HEK293 (cell line): ENCODE measurements at regions not wholly inside any gene's neighbourhood (a gene's known extent, or its start where the extent isn't known, plus 50 kb on each side); places are given as distances from the start of the nearest gene placed in this dataset.

ENCODE experiments used
- CTCF ChIA-PET: fragments of 350-600 bp; formaldehyde crosslinking; extraction: SDS; loops from one replicate; lab custom pipeline; 2021; ENCODE audit warnings: antibody characterized with exemption; lab: Yijun Ruan, JAX
- POLR2A ChIA-PET: fragments of 300-600 bp; formaldehyde crosslinking; extraction: SDS; loops from one replicate; lab custom pipeline; 2020; ENCODE audit warnings: antibody characterized with exemption, inconsistent platforms; lab: Yijun Ruan, JAX
- H3K27ac ChIP-seq: fragments of 200-500 bp; sonication (Bioruptor generic); 2 replicates; pipeline ENCODE4 v1.5.1; 2014; ENCODE audit warnings: low read depth, low read length, control low read depth, inconsistent platforms; ENCODE audit errors: extremely low read depth
- H3K36me3 ChIP-seq, 2 experiments: fragments of 200-500 bp in 1 of 2; sonication (Bioruptor generic) in 1 of 2; 1 replicate in 1 of 2; 2 replicates in 1 of 2; pipeline ENCODE4 v1.5.1; 2014 to 2017; ENCODE audit warnings: inconsistent platforms in 2 of 2, low read length in 2 of 2; ENCODE audit not compliant: control insufficient read depth in 2 of 2, insufficient read depth in 1 of 2
- H3K4me1 ChIP-seq: fragments of 200-500 bp; sonication (Bioruptor generic); 2 replicates; pipeline ENCODE4 v1.5.1; 2014; ENCODE audit warnings: mild to moderate bottlenecking, low read length, inconsistent platforms; ENCODE audit not compliant: control insufficient read depth, insufficient read depth
- H3K4me3 ChIP-seq: 2 replicates; pipeline ENCODE4 v1.5.1; 2011; ENCODE audit warnings: low read depth, mild to moderate bottlenecking, control low read depth, low read length, moderate library complexity
- H3K9me3 ChIP-seq: fragments of 200-500 bp; sonication (Bioruptor generic); 2 replicates; pipeline ENCODE4 v1.5.1; 2014; ENCODE audit warnings: low read depth, low read length, inconsistent platforms; ENCODE audit not compliant: control insufficient read depth, insufficient read depth
- HOXC10 ChIP-seq: sonication (generic); formaldehyde crosslinking; IDR thresholded peaks from 2 replicates; pipeline ENCODE4 v1.8.1; 2023; ENCODE audit warnings: mild to moderate bottlenecking, missing genetic modification reagents
- OVOL3 ChIP-seq: fragments of 450-650 bp; formaldehyde crosslinking; IDR thresholded peaks from 2 replicates; pipeline ENCODE4 v1.5.1; 2016; ENCODE audit warnings: missing biosample characterization, missing genetic modification characterization
- YY2 ChIP-seq: fragments of 450-650 bp; formaldehyde crosslinking; IDR thresholded peaks from 2 replicates; pipeline ENCODE4 v1.5.1; 2016; ENCODE audit warnings: missing biosample characterization, missing genetic modification characterization
- ZFP37 ChIP-seq: fragments of 450-650 bp; formaldehyde crosslinking; IDR thresholded peaks from 2 replicates; pipeline ENCODE4 v1.5.1; 2016; ENCODE audit warnings: missing biosample characterization, missing genetic modification characterization
- ZNF19 ChIP-seq: fragments of 450-650 bp; formaldehyde crosslinking; IDR thresholded peaks from 2 replicates; pipeline ENCODE4; 2016; ENCODE audit warnings: missing biosample characterization, missing genetic modification characterization, low read depth
- ZNF214 ChIP-seq: fragments of 450-650 bp; formaldehyde crosslinking; IDR thresholded peaks from 2 replicates; pipeline ENCODE4 v1.5.1; 2017; ENCODE audit warnings: missing biosample characterization, mild to moderate bottlenecking, missing genetic modification characterization, borderline replicate concordance
- ZNF292 ChIP-seq: fragments of 450-650 bp; formaldehyde crosslinking; IDR thresholded peaks from 2 replicates; pipeline ENCODE4 v1.5.1; 2016; ENCODE audit warnings: low read depth, missing biosample characterization, missing genetic modification characterization, borderline replicate concordance
- ZNF391 ChIP-seq: fragments of 450-650 bp; formaldehyde crosslinking; IDR thresholded peaks from 2 replicates; pipeline ENCODE4 v1.5.1; 2016; ENCODE audit warnings: low read depth, missing biosample characterization, missing genetic modification characterization, borderline replicate concordance
- ZNF423 ChIP-seq: fragments of 450-650 bp; formaldehyde crosslinking; IDR thresholded peaks from 2 replicates; pipeline ENCODE4 v1.5.1; 2016; ENCODE audit warnings: missing biosample characterization, missing genetic modification characterization
- ZNF549 ChIP-seq: fragments of 450-650 bp; IDR thresholded peaks from 2 replicates; pipeline ENCODE4 v1.5.1; 2018; ENCODE audit warnings: missing biosample characterization, missing genetic modification characterization, mild to moderate bottlenecking, inconsistent platforms, moderate library complexity
- ZNF623 ChIP-seq: fragments of 450-650 bp; formaldehyde crosslinking; IDR thresholded peaks from 2 replicates; pipeline ENCODE4 v1.5.1; 2016; ENCODE audit warnings: missing biosample characterization, missing genetic modification characterization
- ZNF658 ChIP-seq: fragments of 450-650 bp; formaldehyde crosslinking; IDR thresholded peaks from 2 replicates; pipeline ENCODE4; 2016; ENCODE audit warnings: missing biosample characterization, missing genetic modification characterization
- ZNF785 ChIP-seq: fragments of 450-650 bp; formaldehyde crosslinking; IDR thresholded peaks from 2 replicates; pipeline ENCODE4 v1.5.1; 2016; ENCODE audit warnings: missing biosample characterization, missing genetic modification characterization
- ZNF791 ChIP-seq: fragments of 450-650 bp; formaldehyde crosslinking; IDR thresholded peaks from 2 replicates; pipeline ENCODE4 v1.5.1; 2016; ENCODE audit warnings: missing biosample characterization, missing genetic modification characterization
- ZXDB ChIP-seq: fragments of 450-650 bp; formaldehyde crosslinking; IDR thresholded peaks from 2 replicates; pipeline ENCODE4 v1.5.1; 2016; ENCODE audit warnings: missing biosample characterization, missing genetic modification characterization
- TF ChIP-seq, protein P1 (sequence below): fragments of 450-650 bp; formaldehyde crosslinking; IDR thresholded peaks from 2 replicates; pipeline ENCODE4 v1.5.1; 2016; ENCODE audit warnings: missing biosample characterization, missing genetic modification characterization
- TF ChIP-seq, protein P2 (sequence below): fragments of 450-650 bp; formaldehyde crosslinking; IDR thresholded peaks from 2 replicates; pipeline ENCODE4 v1.5.1; 2017; ENCODE audit warnings: missing biosample characterization, missing genetic modification characterization
- TF ChIP-seq, protein P3 (sequence below): fragments of 450-650 bp; formaldehyde crosslinking; IDR thresholded peaks from 2 replicates; pipeline ENCODE4; 2016; ENCODE audit warnings: missing biosample characterization, missing genetic modification characterization
- TF ChIP-seq, protein P4 (sequence below): fragments of 450-650 bp; formaldehyde crosslinking; IDR thresholded peaks from 2 replicates; pipeline ENCODE4 v1.5.0; 2017; ENCODE audit warnings: missing biosample characterization, missing genetic modification characterization, borderline replicate concordance
- TF ChIP-seq, protein P5 (sequence below): fragments of 450-650 bp; formaldehyde crosslinking; IDR thresholded peaks from 2 replicates; pipeline ENCODE4 v1.5.1; 2016; ENCODE audit warnings: missing biosample characterization, missing genetic modification characterization
- TF ChIP-seq, protein P6 (sequence below): fragments of 450-650 bp; formaldehyde crosslinking; IDR thresholded peaks from 2 replicates; pipeline ENCODE4 v1.5.1; 2016; ENCODE audit warnings: missing biosample characterization, missing genetic modification characterization
- TF ChIP-seq, protein P7 (sequence below): IDR thresholded peaks from 2 replicates; pipeline ENCODE4 v1.6.1; 2011; ENCODE audit warnings: mild to moderate bottlenecking, low read depth, low read length, borderline replicate concordance

DNA sequence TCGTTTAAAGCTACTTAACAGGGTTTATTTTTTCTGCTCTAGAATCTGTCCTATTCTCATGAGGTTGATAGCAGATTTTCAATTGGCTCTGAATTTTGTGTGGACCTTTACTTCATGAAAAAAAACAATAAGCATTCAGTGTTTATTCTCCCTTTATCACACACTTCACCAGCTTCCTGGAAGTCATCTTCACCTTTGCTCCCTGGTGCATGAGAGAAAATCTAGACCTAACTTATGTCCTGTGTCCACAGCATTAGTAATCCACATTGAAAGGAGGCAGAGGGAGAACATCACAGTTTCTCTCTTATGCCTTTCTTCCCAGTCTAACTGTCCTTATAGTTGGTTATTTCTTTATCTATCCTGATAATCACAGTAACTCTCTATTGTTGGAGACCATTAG is 316.1 kb downstream of the PTH2R start:
- no peaks in the 10 kb centered on the region for H3K4me1 ChIP-seq
- H3K9me3 ChIP-seq = no peaks in the 10 kb centered on the region
- H3K4me3 ChIP-seq = no peak overlapping the region
- H3K27ac ChIP-seq = no peak overlapping the region
- POLR2A ChIA-PET = no interaction called here
- no peaks in the 10 kb centered on the region for H3K36me3 ChIP-seq
- TF ChIP-seq, protein P1, sequence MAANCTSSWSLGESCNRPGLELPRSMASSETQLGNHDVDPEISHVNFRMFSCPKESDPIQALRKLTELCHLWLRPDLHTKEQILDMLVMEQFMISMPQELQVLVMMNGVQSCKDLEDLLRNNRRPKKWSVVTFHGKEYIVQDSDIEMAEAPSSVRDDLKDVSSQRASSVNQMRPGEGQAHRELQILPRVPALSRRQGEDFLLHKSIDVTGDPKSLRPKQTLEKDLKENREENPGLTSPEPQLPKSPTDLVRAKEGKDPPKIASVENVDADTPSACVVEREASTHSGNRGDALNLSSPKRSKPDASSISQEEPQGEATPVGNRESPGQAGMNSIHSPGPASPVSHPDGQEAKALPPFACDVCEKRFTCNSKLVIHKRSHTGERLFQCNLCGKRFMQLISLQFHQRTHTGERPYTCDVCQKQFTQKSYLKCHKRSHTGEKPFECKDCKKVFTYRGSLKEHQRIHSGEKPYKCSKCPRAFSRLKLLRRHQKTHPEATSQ (tag by site-specific recombination) = no peak
- no peak for TF ChIP-seq ZFP37
- TF ChIP-seq ZXDB (tag by site-specific recombination) = no peak
- TF ChIP-seq ZNF623 (tag by site-specific recombination) = no peak
- TF ChIP-seq ZNF391 (tag by site-specific recombination) = no peak
- no peak for TF ChIP-seq ZNF423 (tag by site-specific recombination)
- TF ChIP-seq ZNF214 = no peak
- TF ChIP-seq, protein P2, sequence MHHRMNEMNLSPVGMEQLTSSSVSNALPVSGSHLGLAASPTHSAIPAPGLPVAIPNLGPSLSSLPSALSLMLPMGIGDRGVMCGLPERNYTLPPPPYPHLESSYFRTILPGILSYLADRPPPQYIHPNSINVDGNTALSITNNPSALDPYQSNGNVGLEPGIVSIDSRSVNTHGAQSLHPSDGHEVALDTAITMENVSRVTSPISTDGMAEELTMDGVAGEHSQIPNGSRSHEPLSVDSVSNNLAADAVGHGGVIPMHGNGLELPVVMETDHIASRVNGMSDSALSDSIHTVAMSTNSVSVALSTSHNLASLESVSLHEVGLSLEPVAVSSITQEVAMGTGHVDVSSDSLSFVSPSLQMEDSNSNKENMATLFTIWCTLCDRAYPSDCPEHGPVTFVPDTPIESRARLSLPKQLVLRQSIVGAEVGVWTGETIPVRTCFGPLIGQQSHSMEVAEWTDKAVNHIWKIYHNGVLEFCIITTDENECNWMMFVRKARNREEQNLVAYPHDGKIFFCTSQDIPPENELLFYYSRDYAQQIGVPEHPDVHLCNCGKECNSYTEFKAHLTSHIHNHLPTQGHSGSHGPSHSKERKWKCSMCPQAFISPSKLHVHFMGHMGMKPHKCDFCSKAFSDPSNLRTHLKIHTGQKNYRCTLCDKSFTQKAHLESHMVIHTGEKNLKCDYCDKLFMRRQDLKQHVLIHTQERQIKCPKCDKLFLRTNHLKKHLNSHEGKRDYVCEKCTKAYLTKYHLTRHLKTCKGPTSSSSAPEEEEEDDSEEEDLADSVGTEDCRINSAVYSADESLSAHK (tag by site-specific recombination) = no peak
- TF ChIP-seq YY2 = no peak
- TF ChIP-seq, protein P3, sequence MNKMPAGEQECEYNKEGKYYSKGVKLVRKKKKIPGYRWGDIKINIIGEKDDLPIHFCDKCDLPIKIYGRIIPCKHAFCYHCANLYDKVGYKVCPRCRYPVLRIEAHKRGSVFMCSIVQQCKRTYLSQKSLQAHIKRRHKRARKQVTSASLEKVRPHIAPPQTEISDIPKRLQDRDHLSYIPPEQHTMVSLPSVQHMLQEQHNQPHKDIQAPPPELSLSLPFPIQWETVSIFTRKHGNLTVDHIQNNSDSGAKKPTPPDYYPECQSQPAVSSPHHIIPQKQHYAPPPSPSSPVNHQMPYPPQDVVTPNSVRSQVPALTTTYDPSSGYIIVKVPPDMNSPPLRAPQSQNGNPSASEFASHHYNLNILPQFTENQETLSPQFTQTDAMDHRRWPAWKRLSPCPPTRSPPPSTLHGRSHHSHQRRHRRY (tag by site-specific recombination) = no peak
- TF ChIP-seq HOXC10 (CRISPR knock-in tag) = no peak
- TF ChIP-seq ZNF785 (tag by site-specific recombination) = no peak
- TF ChIP-seq, all 188 proteins: peak for 0
- CTCF ChIA-PET = interaction anchor here (0.6 kb wide), 1 partner anchor 164 kb away, joined by 3 read pairs; no protein-coding TSS in a partner anchor

DNA sequence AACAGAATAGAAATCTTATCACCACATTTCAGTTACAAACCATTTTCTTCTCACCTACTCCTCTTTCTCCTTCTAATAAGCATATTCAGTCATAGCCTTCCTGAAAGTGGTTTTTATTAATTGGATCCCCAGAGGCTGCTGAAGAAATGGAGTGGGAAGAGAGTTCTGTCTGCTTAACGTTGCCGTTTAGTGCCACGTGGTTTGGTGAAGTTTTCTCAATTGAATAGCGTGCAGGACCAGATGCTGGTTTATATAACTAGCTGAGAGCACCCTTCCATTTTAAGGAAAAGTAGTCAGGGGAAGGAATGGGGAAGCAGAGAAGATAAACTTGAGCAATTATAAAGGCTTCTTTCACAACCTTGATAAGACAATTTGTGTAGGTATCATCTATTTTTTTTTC is 318.7 kb downstream of the PTH2R start:
- Histone ChIP-seq H3K36me3 (no peaks in the 10 kb centered on the region), H3K27ac (no peak overlapping the region), H3K4me1 (no peaks in the 10 kb centered on the region), H3K9me3 (no peaks in the 10 kb centered on the region), H3K4me3 (no peak overlapping the region)
- ChIA-PET POLR2A (no interaction called here), CTCF (no interaction called here)
- TF ChIP-seq OVOL3 (tag by site-specific recombination) = no peak
- TF ChIP-seq, protein P4, sequence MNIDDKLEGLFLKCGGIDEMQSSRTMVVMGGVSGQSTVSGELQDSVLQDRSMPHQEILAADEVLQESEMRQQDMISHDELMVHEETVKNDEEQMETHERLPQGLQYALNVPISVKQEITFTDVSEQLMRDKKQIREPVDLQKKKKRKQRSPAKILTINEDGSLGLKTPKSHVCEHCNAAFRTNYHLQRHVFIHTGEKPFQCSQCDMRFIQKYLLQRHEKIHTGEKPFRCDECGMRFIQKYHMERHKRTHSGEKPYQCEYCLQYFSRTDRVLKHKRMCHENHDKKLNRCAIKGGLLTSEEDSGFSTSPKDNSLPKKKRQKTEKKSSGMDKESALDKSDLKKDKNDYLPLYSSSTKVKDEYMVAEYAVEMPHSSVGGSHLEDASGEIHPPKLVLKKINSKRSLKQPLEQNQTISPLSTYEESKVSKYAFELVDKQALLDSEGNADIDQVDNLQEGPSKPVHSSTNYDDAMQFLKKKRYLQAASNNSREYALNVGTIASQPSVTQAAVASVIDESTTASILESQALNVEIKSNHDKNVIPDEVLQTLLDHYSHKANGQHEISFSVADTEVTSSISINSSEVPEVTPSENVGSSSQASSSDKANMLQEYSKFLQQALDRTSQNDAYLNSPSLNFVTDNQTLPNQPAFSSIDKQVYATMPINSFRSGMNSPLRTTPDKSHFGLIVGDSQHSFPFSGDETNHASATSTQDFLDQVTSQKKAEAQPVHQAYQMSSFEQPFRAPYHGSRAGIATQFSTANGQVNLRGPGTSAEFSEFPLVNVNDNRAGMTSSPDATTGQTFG = no peak
- TF ChIP-seq ZNF791 (tag by site-specific recombination) = no peak
- TF ChIP-seq ZNF658 = no peak
- no peak for TF ChIP-seq ZNF292 (tag by site-specific recombination)
- TF ChIP-seq, protein P5, sequence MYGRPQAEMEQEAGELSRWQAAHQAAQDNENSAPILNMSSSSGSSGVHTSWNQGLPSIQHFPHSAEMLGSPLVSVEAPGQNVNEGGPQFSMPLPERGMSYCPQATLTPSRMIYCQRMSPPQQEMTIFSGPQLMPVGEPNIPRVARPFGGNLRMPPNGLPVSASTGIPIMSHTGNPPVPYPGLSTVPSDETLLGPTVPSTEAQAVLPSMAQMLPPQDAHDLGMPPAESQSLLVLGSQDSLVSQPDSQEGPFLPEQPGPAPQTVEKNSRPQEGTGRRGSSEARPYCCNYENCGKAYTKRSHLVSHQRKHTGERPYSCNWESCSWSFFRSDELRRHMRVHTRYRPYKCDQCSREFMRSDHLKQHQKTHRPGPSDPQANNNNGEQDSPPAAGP (tag by site-specific recombination) = no peak
- TF ChIP-seq, protein P6, sequence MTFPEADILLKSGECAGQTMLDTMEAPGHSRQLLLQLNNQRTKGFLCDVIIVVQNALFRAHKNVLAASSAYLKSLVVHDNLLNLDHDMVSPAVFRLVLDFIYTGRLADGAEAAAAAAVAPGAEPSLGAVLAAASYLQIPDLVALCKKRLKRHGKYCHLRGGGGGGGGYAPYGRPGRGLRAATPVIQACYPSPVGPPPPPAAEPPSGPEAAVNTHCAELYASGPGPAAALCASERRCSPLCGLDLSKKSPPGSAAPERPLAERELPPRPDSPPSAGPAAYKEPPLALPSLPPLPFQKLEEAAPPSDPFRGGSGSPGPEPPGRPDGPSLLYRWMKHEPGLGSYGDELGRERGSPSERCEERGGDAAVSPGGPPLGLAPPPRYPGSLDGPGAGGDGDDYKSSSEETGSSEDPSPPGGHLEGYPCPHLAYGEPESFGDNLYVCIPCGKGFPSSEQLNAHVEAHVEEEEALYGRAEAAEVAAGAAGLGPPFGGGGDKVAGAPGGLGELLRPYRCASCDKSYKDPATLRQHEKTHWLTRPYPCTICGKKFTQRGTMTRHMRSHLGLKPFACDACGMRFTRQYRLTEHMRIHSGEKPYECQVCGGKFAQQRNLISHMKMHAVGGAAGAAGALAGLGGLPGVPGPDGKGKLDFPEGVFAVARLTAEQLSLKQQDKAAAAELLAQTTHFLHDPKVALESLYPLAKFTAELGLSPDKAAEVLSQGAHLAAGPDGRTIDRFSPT (tag by site-specific recombination) = no peak
- TF ChIP-seq, protein P7, sequence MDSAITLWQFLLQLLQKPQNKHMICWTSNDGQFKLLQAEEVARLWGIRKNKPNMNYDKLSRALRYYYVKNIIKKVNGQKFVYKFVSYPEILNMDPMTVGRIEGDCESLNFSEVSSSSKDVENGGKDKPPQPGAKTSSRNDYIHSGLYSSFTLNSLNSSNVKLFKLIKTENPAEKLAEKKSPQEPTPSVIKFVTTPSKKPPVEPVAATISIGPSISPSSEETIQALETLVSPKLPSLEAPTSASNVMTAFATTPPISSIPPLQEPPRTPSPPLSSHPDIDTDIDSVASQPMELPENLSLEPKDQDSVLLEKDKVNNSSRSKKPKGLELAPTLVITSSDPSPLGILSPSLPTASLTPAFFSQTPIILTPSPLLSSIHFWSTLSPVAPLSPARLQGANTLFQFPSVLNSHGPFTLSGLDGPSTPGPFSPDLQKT = no peak
- no peak for TF ChIP-seq ZNF549
- no peak for TF ChIP-seq ZNF19 (tag by site-specific recombination)
